GM18907 (cell line): ENCODE measurements at regions not wholly inside any gene's neighbourhood (a gene's known extent, or its start where the extent isn't known, plus 50 kb on each side); places are given as distances from the start of the nearest gene placed in this dataset.

Source experiments
- ATAC-seq: cut with Tn5 transposase; IDR thresholded peaks from one replicate; pipeline ENCODE4 v1.9.1; 2021; ENCODE audit warnings: mild to moderate bottlenecking, moderate library complexity; ENCODE audit not compliant: unreplicated experiment

- ATAC-seq, result no peak
These were observed 54.4 kb upstream of the RELL1 start for GRCh38 chr4:37740546-37740945.

DNA sequence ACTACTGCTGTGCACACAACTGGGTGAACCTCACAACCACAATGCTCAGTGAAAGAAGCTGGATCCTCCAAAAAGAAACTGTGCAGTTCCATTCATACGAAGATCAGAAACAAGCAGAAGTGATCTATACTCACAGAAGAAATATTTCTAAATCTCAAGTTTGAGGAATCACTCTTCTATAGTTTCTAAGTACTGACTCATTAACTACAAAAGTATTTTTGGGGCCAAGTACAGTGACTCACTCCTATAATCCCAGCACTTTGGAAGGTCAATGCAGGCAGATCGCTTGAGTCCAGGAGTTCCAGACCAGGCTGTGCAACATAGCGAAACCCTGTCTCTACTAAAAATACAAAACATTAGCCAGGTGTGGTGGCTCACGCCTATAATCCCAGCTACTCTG lies 51.3 kb upstream of the RELL1 start:
- ATAC-seq, result no peak
